ENCODE measurements at regions not wholly inside any gene's neighbourhood (a gene's known extent, or its start where the extent isn't known, plus 50 kb on each side); places are given as distances from the start of the nearest gene placed in this dataset.

- TF ChIP-seq CTCF (IDR thresholded peaks at IDR 0.05) (no peak), POLR2A (IDR thresholded peaks at IDR 0.05) (no peak)
Measured at GRCh38 chr2:180743401-180743800, 237.0 kb upstream of the UBE2E3 start.
